Stimulated activated naive CD4-positive, alpha-beta T cell treated with Interleukin-2 at 50 U/mL for 16 hours (primary cell): ENCODE measurements at regions not wholly inside any gene's neighbourhood (a gene's known extent, or its start where the extent isn't known, plus 50 kb on each side); places are given as distances from the start of the nearest gene placed in this dataset.

Experiments used
- DNase-seq: peaks from one replicate; lab custom pipeline; 2025; lab: John Stamatoyannopoulos, UW

DNA sequence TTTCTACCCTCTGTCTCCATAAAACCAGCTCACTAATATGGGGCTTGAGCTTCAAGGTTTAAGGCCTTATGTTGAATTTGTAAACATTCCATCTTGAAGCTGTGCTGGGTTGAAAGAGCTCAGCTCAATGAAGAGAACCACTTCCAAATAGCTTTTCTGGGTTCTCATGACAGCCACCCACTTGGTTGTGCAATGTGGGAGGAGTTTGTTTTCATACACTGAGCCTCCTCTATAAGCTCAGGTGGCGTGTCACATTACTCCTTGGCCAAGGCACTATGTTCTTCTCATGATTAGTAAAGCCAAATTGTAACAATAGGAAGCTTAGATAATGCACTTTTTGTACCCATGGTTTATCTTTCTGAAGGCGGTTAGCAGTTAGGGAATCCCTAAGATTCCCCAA, 265.6 kb downstream of the PTEN start:
- no peak for DNase-seq

- no peak for DNase-seq
Measured at GRCh38 chr10:88130912-88131311, 267.5 kb downstream of the PTEN start.

GRCh38 chr10:88131511-88132139, 268.2 kb downstream of the PTEN start:
- no peak for DNase-seq

GRCh38 chr10:88136712-88137111, 273.3 kb downstream of the PTEN start:
- no peak for DNase-seq

DNA sequence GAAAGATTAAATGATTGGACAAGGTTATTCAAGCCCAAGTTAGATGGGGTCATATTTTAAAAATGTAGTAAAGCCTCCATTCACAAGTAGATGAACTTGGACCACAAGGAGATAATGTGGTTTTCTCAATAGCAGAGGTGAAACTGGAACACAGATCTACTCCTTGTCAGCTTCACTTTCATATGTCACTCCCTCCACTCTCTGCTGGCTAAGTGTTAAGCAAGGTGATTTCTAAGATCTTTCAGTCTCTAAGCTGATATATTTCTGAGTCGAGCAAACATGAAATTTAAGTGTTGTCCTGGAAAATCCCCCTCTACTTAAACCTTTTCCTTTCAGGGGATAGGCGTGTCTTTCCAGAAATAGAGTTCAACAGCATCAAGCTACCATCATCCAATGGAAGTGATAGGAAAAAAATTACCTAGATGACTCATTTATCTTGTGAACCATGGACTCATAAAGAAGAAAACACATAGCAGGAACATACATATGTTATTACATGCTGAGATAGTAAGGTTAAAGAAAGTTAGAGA, 275.0 kb downstream of the PTEN start:
- DNase-seq: no peak

GRCh38 chr10:88147000-88147798, 283.8 kb downstream of the PTEN start:
- no peak for DNase-seq

GRCh38 chr10:88149906-88150305, 286.5 kb downstream of the PTEN start:
- no peak for DNase-seq

DNA sequence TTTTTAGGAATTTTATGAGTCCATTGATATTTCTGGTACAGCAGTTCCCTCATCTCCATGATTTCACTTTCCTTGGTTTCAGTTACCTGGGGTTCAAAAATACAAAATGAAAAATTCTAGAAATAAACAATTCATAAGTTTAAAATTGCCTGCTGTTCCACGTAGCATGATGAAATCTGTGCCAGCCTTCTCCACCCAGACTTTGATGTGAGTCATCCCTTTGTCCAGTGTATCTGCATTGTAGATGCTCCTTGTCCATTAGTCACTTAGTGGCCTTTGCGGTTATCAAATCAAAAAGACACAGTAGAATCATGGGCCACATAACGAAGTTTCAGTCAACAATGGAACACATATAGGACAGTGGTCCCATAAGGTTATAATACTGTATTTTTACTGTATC, 286.9 kb downstream of the PTEN start:
- DNase-seq: no peak

- DNase-seq: peak; percentile 51
Measured at GRCh38 chr10:88152728-88153133, 289.3 kb downstream of the PTEN start.

- DNase-seq: no peak
Measured at GRCh38 chr10:88154596-88155250, 291.3 kb downstream of the PTEN start.

DNA sequence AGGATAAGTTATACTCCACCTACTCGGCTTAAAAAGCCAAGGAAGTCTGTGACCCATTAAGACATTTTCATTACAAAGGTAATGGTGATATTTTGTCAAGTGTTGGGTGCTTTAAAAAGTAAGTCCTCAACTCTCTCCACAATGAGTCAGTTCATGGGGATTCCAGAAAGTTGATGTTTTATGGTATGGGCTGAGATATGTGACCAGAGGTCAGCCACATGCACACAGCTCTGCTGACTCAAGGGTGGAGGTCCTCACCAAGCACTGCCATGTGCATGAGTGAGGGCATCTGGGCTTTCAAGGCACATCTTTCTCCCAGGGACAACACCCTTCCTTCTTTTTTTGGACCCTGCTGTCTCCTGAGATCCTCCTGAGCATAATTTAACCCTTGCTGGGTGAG, 292.9 kb downstream of the PTEN start:
- DNase-seq: no peak

DNA sequence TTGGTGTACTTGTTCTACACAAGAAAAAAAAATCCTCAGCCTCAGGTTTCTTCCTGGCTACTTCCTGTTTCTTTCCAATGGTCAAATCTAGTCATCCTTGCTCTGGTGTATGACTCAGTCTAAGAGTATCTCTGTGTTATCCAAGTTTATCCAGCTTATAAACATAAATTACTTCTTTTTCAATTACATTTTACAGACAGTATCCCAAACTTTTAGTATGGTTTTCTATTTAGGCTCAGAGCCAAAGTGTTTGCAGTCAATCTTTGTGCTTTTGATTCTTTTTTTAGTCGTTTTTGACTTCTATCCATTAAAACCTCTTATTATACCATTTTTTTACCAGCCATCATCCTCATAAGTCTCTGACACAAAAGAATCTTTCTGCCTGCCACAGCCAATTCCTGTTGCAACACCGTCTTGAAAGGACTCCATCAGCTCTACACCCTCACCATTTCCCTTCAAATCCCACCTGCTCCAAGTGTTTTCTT, 294.6 kb downstream of the PTEN start:
- no peak for DNase-seq

DNA sequence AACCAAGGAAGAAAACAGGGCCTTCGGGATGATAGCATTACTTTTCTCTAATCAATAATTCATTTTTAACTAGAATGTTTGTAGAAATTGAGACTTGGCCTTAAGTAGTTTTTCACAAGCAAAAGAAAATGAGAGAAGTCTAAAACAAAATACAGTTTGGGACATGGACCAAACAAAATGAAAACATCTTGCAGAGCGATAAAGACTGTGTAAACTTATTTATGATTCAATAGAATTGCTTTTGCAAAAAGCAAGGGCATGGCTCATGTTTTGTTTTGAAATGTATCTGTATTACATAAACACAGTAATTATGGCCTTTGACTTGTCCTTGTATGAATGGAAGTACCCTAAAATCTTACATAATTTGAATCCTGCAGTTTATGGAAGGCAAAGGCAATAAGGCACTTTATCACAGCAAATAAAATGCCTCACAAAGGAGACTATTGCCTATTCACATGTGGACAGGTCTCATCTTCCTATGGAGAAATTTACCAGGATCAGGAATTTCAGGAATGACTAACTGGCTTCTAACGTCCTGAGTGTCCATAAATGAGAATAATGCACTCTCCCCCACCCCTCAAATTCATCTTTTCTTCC, 295.2 kb downstream of the PTEN start:
- no peak for DNase-seq

DNA sequence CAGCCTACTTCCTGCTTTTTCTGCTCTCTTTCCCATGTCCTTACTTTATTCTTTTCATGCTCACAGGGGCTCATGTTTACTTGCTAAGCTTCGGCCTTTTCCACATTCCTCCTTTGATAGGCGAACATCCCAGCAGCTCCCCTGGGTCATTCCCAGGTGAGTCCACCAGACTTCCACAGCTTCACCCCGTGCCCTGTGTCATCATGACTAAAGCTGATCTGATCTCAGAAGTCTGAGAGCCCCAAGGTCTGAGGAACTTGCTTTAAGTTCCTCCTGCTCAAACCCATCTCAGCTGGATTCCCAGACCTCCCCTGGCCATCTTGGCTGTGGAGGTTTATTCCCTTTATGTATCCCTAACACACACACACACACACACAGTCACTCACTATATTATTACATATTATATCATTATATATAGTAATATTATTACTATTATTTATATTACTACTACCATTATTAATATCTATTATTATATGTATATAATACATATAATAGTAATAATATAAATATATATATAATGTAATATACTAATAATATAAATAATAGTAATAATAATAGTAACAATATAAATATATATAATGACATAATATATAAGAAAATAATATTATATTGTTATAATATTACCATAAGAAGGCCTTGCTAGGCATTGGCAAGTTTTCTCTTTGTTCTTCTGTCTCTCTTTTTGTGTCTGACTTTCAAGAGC, 295.9 kb downstream of the PTEN start:
- DNase-seq: no peak

- no peak for DNase-seq
Measured at GRCh38 chr10:88161070-88161469, 297.6 kb downstream of the PTEN start.

- DNase-seq: no peak
Measured at GRCh38 chr10:88161756-88162155, 298.3 kb downstream of the PTEN start.

- DNase-seq: no peak
Measured at GRCh38 chr10:88162852-88163251, 299.4 kb downstream of the PTEN start.

- DNase-seq: no peak
Measured at GRCh38 chr10:88163572-88163971, 300.1 kb downstream of the PTEN start.

DNA sequence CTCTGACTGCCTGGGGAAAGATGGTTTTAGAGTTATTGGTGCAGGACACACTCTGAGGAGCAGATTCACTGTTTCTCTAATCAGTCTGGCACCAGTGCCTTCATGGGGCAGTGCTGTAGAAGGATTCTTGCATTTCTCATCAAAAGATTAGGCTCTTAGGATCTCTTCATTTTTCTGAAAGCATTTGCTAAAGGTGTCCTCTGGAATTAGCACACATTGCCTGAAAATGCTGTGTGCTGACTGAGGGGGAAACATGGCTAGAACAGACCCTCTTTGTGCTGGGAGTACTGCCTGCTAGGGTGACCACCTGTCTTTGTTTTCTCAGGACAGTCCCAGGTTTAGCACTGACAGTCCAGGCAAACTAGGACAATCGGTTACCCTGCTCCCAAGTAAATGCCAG, 301.0 kb downstream of the PTEN start:
- DNase-seq: no peak

GRCh38 chr10:88165849-88166271, 302.4 kb downstream of the PTEN start:
- no peak for DNase-seq

DNA sequence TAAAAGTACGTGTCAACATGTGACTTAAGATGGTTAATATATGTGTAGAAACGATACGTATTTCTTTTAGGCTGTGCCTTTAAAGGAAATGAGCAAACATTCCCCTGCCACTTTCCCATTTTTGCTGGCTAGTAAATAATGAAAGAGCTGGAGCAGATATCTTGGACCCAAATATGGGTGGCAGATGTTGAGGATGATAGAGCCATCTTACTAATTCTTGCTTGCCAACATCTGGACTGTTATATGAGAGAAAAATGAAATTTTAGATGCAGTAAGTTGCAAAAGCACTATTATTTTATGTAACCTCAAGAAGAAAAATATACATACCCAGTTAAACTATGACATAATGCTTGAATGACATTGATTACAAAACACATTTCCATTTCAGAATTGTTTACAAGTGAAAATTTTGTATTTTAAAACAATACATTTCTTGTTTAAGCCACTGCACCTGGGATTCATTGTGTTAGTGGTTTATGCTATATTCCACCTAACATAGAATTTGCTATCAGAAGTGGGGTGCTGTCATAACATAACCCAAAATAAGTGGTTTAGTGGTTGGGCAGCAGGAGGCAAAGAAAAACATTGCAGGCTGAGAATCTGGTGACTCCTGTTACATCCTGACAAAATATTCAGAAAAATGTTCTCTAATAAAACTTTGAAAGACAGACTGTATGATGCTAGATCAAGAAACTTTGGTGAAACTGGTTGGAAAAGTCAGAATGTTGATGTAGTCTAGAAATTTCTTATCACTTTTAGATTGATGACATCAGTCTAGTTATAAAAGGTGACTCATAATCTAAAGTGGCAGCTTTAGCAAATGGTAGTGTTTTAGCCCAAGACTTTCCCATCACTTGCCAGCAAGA, 305.0 kb downstream of the PTEN start:
- no peak for DNase-seq
